ENCODE measurements at regions not wholly inside any gene's neighbourhood (a gene's known extent, or its start where the extent isn't known, plus 50 kb on each side); places are given as distances from the start of the nearest gene placed in this dataset.

GRCh38 chr1:157274698-157275534 lies 136.7 kb upstream of the ETV3 start:
- Histone ChIP-seq H3K4me1 (no peaks in the 10 kb centered on the region), H3K27ac (no peak overlapping the region), H3K4me3 (no peak overlapping the region), H3K36me3 (no peaks in the 10 kb centered on the region), H3K27me3 (no peaks in the 10 kb centered on the region), H3K9me3 (no peaks in the 10 kb centered on the region)
- DNase-seq (no peak), ATAC-seq (no peak)
- in situ Hi-C loops (cut with MboI; ENCODE audit: low sequenced_read_pairs in 4 of 4): no loop called here
- TF ChIP-seq POLR2A (IDR thresholded peaks at IDR 0.05) (no peak), CTCF (IDR thresholded peaks at IDR 0.05 in 4 of 5, conservative IDR thresholded peaks at IDR 0.05 in 1 of 5) (no peak)
- intact Hi-C loops (cut with DNase I; ENCODE audit: low total_unique reads): no loop called here

- in situ Hi-C loops (cut with MboI; ENCODE audit: low sequenced_read_pairs in 4 of 4) (no loop called here), intact Hi-C loops (cut with DNase I; ENCODE audit: low total_unique reads) (no loop called here)
- TF ChIP-seq POLR2A (IDR thresholded peaks at IDR 0.05): no peak
- no peak for TF ChIP-seq CTCF (IDR thresholded peaks at IDR 0.05 in 4 of 5, conservative IDR thresholded peaks at IDR 0.05 in 1 of 5)
- Histone ChIP-seq H3K27ac (no peak overlapping the region), H3K36me3 (no peaks in the 10 kb centered on the region), H3K4me3 (no peak overlapping the region), H3K27me3 (no peaks in the 10 kb centered on the region), H3K4me1 (no peaks in the 10 kb centered on the region), H3K9me3 (no peaks in the 10 kb centered on the region)
- ATAC-seq: no peak
- DNase-seq: no peak
Observed at GRCh38 chr1:157272729-157273524, 134.7 kb upstream of the ETV3 start.

- Histone ChIP-seq H3K27me3 (no peaks in the 10 kb centered on the region), H3K4me3 (no peak overlapping the region), H3K36me3 (no peaks in the 10 kb centered on the region), H3K4me1 (no peaks in the 10 kb centered on the region), H3K9me3 (no peaks in the 10 kb centered on the region), H3K27ac (no peak overlapping the region)
- intact Hi-C loops (cut with DNase I; ENCODE audit: low total_unique reads) (no loop called here), in situ Hi-C loops (cut with MboI; ENCODE audit: low sequenced_read_pairs in 4 of 4) (no loop called here)
- TF ChIP-seq CTCF (IDR thresholded peaks at IDR 0.05 in 4 of 5, conservative IDR thresholded peaks at IDR 0.05 in 1 of 5) (no peak), POLR2A (IDR thresholded peaks at IDR 0.05) (no peak)
- ATAC-seq: no peak
- no peak for DNase-seq
Observed at GRCh38 chr1:157272264-157272663, 134.1 kb upstream of the ETV3 start.

GRCh38 chr1:157270705-157271274 lies 132.6 kb upstream of the ETV3 start:
- Histone ChIP-seq H3K27ac (no peak overlapping the region), H3K27me3 (no peaks in the 10 kb centered on the region), H3K9me3 (no peaks in the 10 kb centered on the region), H3K36me3 (no peaks in the 10 kb centered on the region), H3K4me1 (no peaks in the 10 kb centered on the region), H3K4me3 (no peak overlapping the region)
- ATAC-seq (no peak), DNase-seq (no peak)
- TF ChIP-seq POLR2A (IDR thresholded peaks at IDR 0.05) (no peak), CTCF (IDR thresholded peaks at IDR 0.05 in 4 of 5, conservative IDR thresholded peaks at IDR 0.05 in 1 of 5) (no peak)
- intact Hi-C loops (cut with DNase I; ENCODE audit: low total_unique reads): no loop called here
- in situ Hi-C loops (cut with MboI; ENCODE audit: low sequenced_read_pairs in 4 of 4): no loop called here

Data from gastrocnemius medialis (tissue), 4 donors.